ENCODE measurements at regions not wholly inside any gene's neighbourhood (a gene's known extent, or its start where the extent isn't known, plus 50 kb on each side); places are given as distances from the start of the nearest gene placed in this dataset.

- DNase-seq (ENCODE audit: low spot score): no peak
Measured at GRCh38 chr13:26965952-26966700, 205.5 kb downstream of the USP12 start.

- no peak for DNase-seq (ENCODE audit: low spot score)
Measured at GRCh38 chr13:26964278-26965250, 204.0 kb upstream of the GPR12 start.

GRCh38 chr13:26962671-26963070 is 202.1 kb upstream of the GPR12 start:
- DNase-seq (ENCODE audit: low spot score): no peak

- peak; percentile 59 for DNase-seq (ENCODE audit: low spot score)
Measured at GRCh38 chr13:26961890-26962615, 201.5 kb upstream of the GPR12 start.

- no peak for DNase-seq (ENCODE audit: low spot score)
Measured at GRCh38 chr13:26957182-26957581, 196.6 kb upstream of the GPR12 start.

GRCh38 chr13:26956522-26957142 is 196.0 kb upstream of the GPR12 start:
- no peak for DNase-seq (ENCODE audit: low spot score)

GRCh38 chr13:26954976-26955375 is 194.4 kb upstream of the GPR12 start:
- DNase-seq (ENCODE audit: low spot score): no peak

GRCh38 chr13:26953291-26953690 is 192.7 kb upstream of the GPR12 start:
- no peak for DNase-seq (ENCODE audit: low spot score)

GRCh38 chr13:26952551-26953143 is 192.1 kb upstream of the GPR12 start:
- no peak for DNase-seq (ENCODE audit: low spot score)

GRCh38 chr13:26951581-26952177 is 191.1 kb upstream of the GPR12 start:
- DNase-seq (ENCODE audit: low spot score): no peak

GRCh38 chr13:26950968-26951367 is 190.4 kb upstream of the GPR12 start:
- DNase-seq (ENCODE audit: low spot score): no peak

GRCh38 chr13:26950546-26950945 is 190.0 kb upstream of the GPR12 start:
- DNase-seq (ENCODE audit: low spot score): no peak

GRCh38 chr13:26949701-26950502 is 189.3 kb upstream of the GPR12 start:
- no peak for DNase-seq (ENCODE audit: low spot score)

- DNase-seq (ENCODE audit: low spot score): no peak
Measured at GRCh38 chr13:26948353-26948752, 187.8 kb upstream of the GPR12 start.

- DNase-seq (ENCODE audit: low spot score): peak; percentile 54
Measured at GRCh38 chr13:26946684-26947343, 186.2 kb upstream of the GPR12 start.

GRCh38 chr13:26943748-26944147 is 183.2 kb upstream of the GPR12 start:
- no peak for DNase-seq (ENCODE audit: low spot score)

GRCh38 chr13:26942184-26942583 is 181.6 kb upstream of the GPR12 start:
- DNase-seq (ENCODE audit: low spot score): no peak

GRCh38 chr13:26941345-26942174 is 181.0 kb upstream of the GPR12 start:
- no peak for DNase-seq (ENCODE audit: low spot score)

GRCh38 chr13:26934096-26934495 is 173.5 kb upstream of the GPR12 start:
- DNase-seq (ENCODE audit: low spot score): no peak

Measured in HuH-7.5 (cell line).